Endothelial cell of umbilical vein (primary cell): ENCODE measurements at regions not wholly inside any gene's neighbourhood (a gene's known extent, or its start where the extent isn't known, plus 50 kb on each side); places are given as distances from the start of the nearest gene placed in this dataset.

Experiments
- BruUV-seq: library from RNA; stranded (reverse); fragments of 400-500 nt; replicated peaks from 2 replicates; lab custom pipeline; 2021; lab: Mats Ljungman, UMichigan
- CTCF ChIA-PET: fragments of 300-600, 350-600 bp; sonication (Branson Sonifier 250); formaldehyde crosslinking; loops from one replicate; lab custom pipeline; 2021; ENCODE audit warnings: antibody characterized with exemption, inconsistent platforms; lab: Charles Lee
- POLR2A ChIA-PET: fragments of 300-600, 350-600 bp; sonication (Branson Sonifier 250); formaldehyde crosslinking; loops from one replicate; lab custom pipeline; 2021; ENCODE audit warnings: antibody characterized with exemption, inconsistent platforms; lab: Charles Lee
- DNase-seq: peaks from one replicate; pipeline ENCODE4 v3.0.0-alpha.2; 2011; ENCODE audit warnings: low read depth, low spot score
- FAIRE-seq: peaks from 2 replicates; lab custom pipeline; 2011; peaks lifted over from hg19 to GRCh38; lab: Jason Lieb, UNC
- H2AFZ ChIP-seq: 2 replicates; pipeline ENCODE4 v1.6.0; 2012; ENCODE audit warnings: low read depth, low read length, control low read depth, inconsistent platforms
- H3K27ac ChIP-seq: 2 replicates; pipeline ENCODE4 v1.5.1; 2011; ENCODE audit warnings: low read depth, mild to moderate bottlenecking, control low read depth, low read length, moderate library complexity; ENCODE audit not compliant: insufficient read depth
- H3K27me3 ChIP-seq, 2 experiments: 2 replicates each; pipeline versions ENCODE4 v1.6.0 to v1.6.1; 2011; ENCODE audit warnings: low read length in 2 of 2, mixed read lengths in 1 of 2; ENCODE audit not compliant: control insufficient read depth in 2 of 2, insufficient read depth in 2 of 2
- H3K36me3 ChIP-seq, 2 experiments: 2 replicates in 1 of 2; 3 replicates in 1 of 2; pipeline ENCODE4 v1.5.1; 2011; ENCODE audit warnings: low read length in 2 of 2, mild to moderate bottlenecking in 1 of 2, moderate library complexity in 1 of 2; ENCODE audit not compliant: control insufficient read depth in 2 of 2, insufficient read depth in 2 of 2; ENCODE audit errors: extremely low read depth in 1 of 2
- H3K4me1 ChIP-seq: 3 replicates; pipeline ENCODE4 v1.5.1; 2011; ENCODE audit warnings: mild to moderate bottlenecking, low read length; ENCODE audit not compliant: control insufficient read depth, insufficient read depth; ENCODE audit errors: extremely low read depth
- H3K4me2 ChIP-seq: 2 replicates; pipeline ENCODE4 v1.6.1; 2011; ENCODE audit warnings: low read length, control low read depth, mixed read lengths; ENCODE audit not compliant: insufficient read depth
- H3K4me3 ChIP-seq, 3 experiments: fragments of 200-600 bp in 1 of 3; sonication (generic), shearing (Covaris generic) in 1 of 3; replicated peaks in 1 of 3; 2 replicates each; pipeline ENCODE4 v1.5.1; 2011 to 2016; ENCODE audit warnings: control low read depth in 3 of 3, low read length in 3 of 3, mild to moderate bottlenecking in 2 of 3, inconsistent platforms in 1 of 3, low read depth in 1 of 3, moderate library complexity in 1 of 3; ENCODE audit not compliant: insufficient read depth in 1 of 3
- H3K79me2 ChIP-seq: 2 replicates; pipeline ENCODE4 v1.6.0; 2012; ENCODE audit warnings: low read length, inconsistent platforms; ENCODE audit not compliant: control insufficient read depth, insufficient read depth
- H3K9ac ChIP-seq: replicated peaks from 2 replicates; pipeline ENCODE3; 2011; ENCODE audit warnings: low read length, control low read depth; ENCODE audit not compliant: insufficient read depth; ENCODE audit errors: extremely low read depth
- H3K9me1 ChIP-seq: replicated peaks from 3 replicates; pipeline ENCODE4 v1.6.0; 2011; ENCODE audit warnings: mild to moderate bottlenecking, low read length; ENCODE audit not compliant: control insufficient read depth, insufficient read depth; ENCODE audit errors: extremely low read depth
- H3K9me3 ChIP-seq: replicated peaks from 2 replicates; pipeline ENCODE4 v1.5.1; 2012; ENCODE audit warnings: low read length, inconsistent platforms; ENCODE audit not compliant: control insufficient read depth, insufficient read depth
- H4K20me1 ChIP-seq: replicated peaks from 2 replicates; pipeline ENCODE3; 2011; ENCODE audit warnings: mild to moderate bottlenecking, low read length; ENCODE audit not compliant: control insufficient read depth, insufficient read depth; ENCODE audit errors: extremely low read depth
- EZH2 ChIP-seq: IDR thresholded peaks from 2 replicates; pipeline ENCODE4 v1.6.1; 2012; ENCODE audit warnings: borderline replicate concordance, low read depth, mild to moderate bottlenecking, moderate library complexity, low read length, inconsistent platforms; ENCODE audit not compliant: severe bottlenecking
- FOS ChIP-seq: IDR thresholded peaks from 2 replicates; pipeline ENCODE4 v1.6.1; 2011; ENCODE audit warnings: mild to moderate bottlenecking, low read length, moderate library complexity, borderline replicate concordance; ENCODE audit not compliant: insufficient read depth
- GATA2 ChIP-seq: IDR thresholded peaks from 2 replicates; pipeline ENCODE4 v1.7.0; 2011; ENCODE audit warnings: low read depth, mild to moderate bottlenecking, moderate library complexity, mixed read lengths, low read length; ENCODE audit not compliant: insufficient read length, insufficient read depth
- MYC ChIP-seq: IDR thresholded peaks from one replicate; pipeline ENCODE4 v1.6.1; 2011; ENCODE audit warnings: mild to moderate bottlenecking, low read depth, low read length
- POLR2A ChIP-seq: IDR thresholded peaks from 2 replicates; pipeline ENCODE4 v1.6.1; 2012; ENCODE audit warnings: low read depth, mild to moderate bottlenecking, control low read depth, low read length
- POLR2AphosphoS5 ChIP-seq: IDR thresholded peaks from 2 replicates; pipeline ENCODE4 v1.6.1; 2012; ENCODE audit warnings: low read depth, mild to moderate bottlenecking, control low read depth, low read length, moderate library complexity; ENCODE audit not compliant: insufficient read depth
- dilution Hi-C: fragments of 300-500 bp; cut with MboI; formaldehyde crosslinking; loops from one replicate; pipeline ENCODE4 v1.15.0; 2019; ENCODE audit warnings: low sequenced_read_pairs; ENCODE audit not compliant: extremely low pct_ligation_motif_present
- intact Hi-C: fragments of 100-400 bp; cut with micrococcal nuclease; formaldehyde crosslinking; loops from one replicate; pipeline ENCODE4 v1.10.0; 2022
- TF ChIP-seq, protein P1 (sequence below): IDR thresholded peaks from 2 replicates; pipeline ENCODE4 v1.6.1; 2011; ENCODE audit not compliant: insufficient read depth, insufficient read length
- TF ChIP-seq, protein P2 (sequence below), 2 donors: IDR thresholded peaks; 1 replicate in 1 of 2; 2 replicates in 1 of 2; pipeline ENCODE4 v1.5.1; 2011; ENCODE audit warnings: low read length in 2 of 2, mild to moderate bottlenecking in 2 of 2, moderate library complexity in 2 of 2, control low read depth in 1 of 2, inconsistent platforms in 1 of 2, low read depth in 1 of 2; ENCODE audit not compliant: insufficient read depth in 1 of 2; ENCODE audit errors: extremely low read depth in 1 of 2

DNA sequence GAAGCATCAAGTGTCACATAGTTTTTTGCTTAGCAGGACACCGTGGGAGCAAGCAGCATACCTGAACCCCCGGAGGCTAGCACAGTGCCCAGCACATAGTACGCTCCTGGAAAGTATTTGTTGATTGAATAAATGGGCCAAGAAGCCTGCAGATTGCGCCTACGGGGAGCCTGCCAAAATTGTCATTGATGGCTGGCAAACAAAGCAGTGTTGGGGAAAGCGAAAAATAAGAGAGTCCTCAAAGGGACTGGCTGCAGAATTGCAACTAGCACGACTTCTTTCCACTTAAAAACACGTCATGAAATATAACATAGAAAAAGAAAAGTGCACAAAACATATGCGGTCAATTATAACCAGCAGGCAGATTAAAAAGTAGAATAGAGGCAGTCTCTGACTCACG is 125.2 kb upstream of the GALNT2 start:
- H3K27me3 ChIP-seq = no peaks in the 10 kb centered on the region
- H3K9ac ChIP-seq = no peak overlapping the region
- H4K20me1 ChIP-seq = no peaks in the 10 kb centered on the region
- no peaks in the 10 kb centered on the region for H3K9me1 ChIP-seq
- BruUV-seq = no TSS peak
- H3K4me2 ChIP-seq = no peak overlapping the region
- no peaks in the 10 kb centered on the region for H3K36me3 ChIP-seq
- CTCF ChIA-PET = no interaction called here
- DNase-seq (no peak), FAIRE-seq (no peak)
- no peaks in the 10 kb centered on the region for H3K9me3 ChIP-seq
- H3K4me1 ChIP-seq = no peaks in the 10 kb centered on the region
- TF ChIP-seq EZH2 (no peak), MYC (no peak), POLR2AphosphoS5 (no peak)
- TF ChIP-seq, protein P1, sequence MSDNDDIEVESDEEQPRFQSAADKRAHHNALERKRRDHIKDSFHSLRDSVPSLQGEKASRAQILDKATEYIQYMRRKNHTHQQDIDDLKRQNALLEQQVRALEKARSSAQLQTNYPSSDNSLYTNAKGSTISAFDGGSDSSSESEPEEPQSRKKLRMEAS = no peak
- H3K27ac ChIP-seq = no peak overlapping the region
- POLR2A ChIA-PET = no interaction called here
- no peaks in the 10 kb centered on the region for H3K79me2 ChIP-seq
- no peak overlapping the region for H3K4me3 ChIP-seq
- no peak overlapping the region for H2AFZ ChIP-seq
- dilution Hi-C loops (no loop called here), intact Hi-C loops (no loop called here)

DNA sequence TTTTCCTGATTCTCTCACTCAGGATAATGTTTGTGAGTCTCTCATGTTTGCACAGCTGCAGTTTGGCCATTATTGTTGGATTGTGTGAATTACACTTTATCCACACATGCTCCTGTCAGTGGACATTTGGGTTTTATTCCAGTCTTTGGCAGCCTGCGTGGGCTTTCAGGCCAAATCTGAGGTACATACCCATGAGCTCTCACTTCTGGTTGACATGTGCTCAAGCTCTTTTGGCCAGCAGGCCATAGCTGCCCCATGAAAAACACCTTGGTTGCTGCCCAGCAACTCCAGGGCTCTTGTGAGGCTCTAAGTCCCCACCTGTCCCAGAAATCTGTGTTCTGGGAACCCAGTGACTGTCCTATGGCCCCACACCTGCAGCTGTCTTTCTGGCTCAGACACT is 124.5 kb upstream of the GALNT2 start:
- BruUV-seq = no TSS peak

More for the DNA sequence above, 124.5 kb upstream of the GALNT2 start:
- H4K20me1 ChIP-seq = no peaks in the 10 kb centered on the region
- TF ChIP-seq MYC (no peak), POLR2AphosphoS5 (no peak), FOS (no peak), POLR2A (no peak), GATA2 (no peak)
- TF ChIP-seq, protein P1 = no peak
- TF ChIP-seq, protein P2, sequence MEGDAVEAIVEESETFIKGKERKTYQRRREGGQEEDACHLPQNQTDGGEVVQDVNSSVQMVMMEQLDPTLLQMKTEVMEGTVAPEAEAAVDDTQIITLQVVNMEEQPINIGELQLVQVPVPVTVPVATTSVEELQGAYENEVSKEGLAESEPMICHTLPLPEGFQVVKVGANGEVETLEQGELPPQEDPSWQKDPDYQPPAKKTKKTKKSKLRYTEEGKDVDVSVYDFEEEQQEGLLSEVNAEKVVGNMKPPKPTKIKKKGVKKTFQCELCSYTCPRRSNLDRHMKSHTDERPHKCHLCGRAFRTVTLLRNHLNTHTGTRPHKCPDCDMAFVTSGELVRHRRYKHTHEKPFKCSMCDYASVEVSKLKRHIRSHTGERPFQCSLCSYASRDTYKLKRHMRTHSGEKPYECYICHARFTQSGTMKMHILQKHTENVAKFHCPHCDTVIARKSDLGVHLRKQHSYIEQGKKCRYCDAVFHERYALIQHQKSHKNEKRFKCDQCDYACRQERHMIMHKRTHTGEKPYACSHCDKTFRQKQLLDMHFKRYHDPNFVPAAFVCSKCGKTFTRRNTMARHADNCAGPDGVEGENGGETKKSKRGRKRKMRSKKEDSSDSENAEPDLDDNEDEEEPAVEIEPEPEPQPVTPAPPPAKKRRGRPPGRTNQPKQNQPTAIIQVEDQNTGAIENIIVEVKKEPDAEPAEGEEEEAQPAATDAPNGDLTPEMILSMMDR (IDR thresholded peaks at IDR 0.05; ENCODE audit: extremely low read depth in 1 of 2, insufficient read depth in 1 of 2, low read depth in 1 of 2, low read length in 2 of 2) = no peak
- H3K9me3 ChIP-seq = no peaks in the 10 kb centered on the region
- FAIRE-seq (no peak), DNase-seq (no peak)
- POLR2A ChIA-PET = no interaction called here
- H3K4me1 ChIP-seq = no peaks in the 10 kb centered on the region
- no peaks in the 10 kb centered on the region for H3K27me3 ChIP-seq
- no peak overlapping the region for H3K27ac ChIP-seq
- no peak overlapping the region for H2AFZ ChIP-seq
- H3K9ac ChIP-seq = no peak overlapping the region
- intact Hi-C loops (no loop called here), dilution Hi-C loops (no loop called here)
- H3K4me2 ChIP-seq = no peak overlapping the region
- H3K79me2 ChIP-seq = no peaks in the 10 kb centered on the region
- CTCF ChIA-PET = no interaction called here
- no peak overlapping the region for H3K4me3 ChIP-seq
- H3K9me1 ChIP-seq = no peaks in the 10 kb centered on the region
- H3K36me3 ChIP-seq = no peaks in the 10 kb centered on the region
